OCI-LY1 (cell line): ENCODE measurements at regions not wholly inside any gene's neighbourhood (a gene's known extent, or its start where the extent isn't known, plus 50 kb on each side); places are given as distances from the start of the nearest gene placed in this dataset.

Experiments
- EZH2 ChIP-seq: fragments of 200-600 bp; sonication (generic), shearing (Covaris generic); IDR thresholded peaks from 2 replicates; pipeline ENCODE4 v1.8.0; 2017; ENCODE audit warnings: borderline replicate concordance, mixed run types, mild to moderate bottlenecking, antibody characterized with exemption, low read length, moderate library complexity, mixed read lengths
- TF ChIP-seq, protein P1 (sequence below): fragments of 200-600 bp; sonication (generic), shearing (Covaris generic); IDR thresholded peaks from 2 replicates; pipeline ENCODE4 v1.5.1; 2017; ENCODE audit warnings: mild to moderate bottlenecking, antibody characterized with exemption, low read length, moderate library complexity, mixed read lengths

DNA sequence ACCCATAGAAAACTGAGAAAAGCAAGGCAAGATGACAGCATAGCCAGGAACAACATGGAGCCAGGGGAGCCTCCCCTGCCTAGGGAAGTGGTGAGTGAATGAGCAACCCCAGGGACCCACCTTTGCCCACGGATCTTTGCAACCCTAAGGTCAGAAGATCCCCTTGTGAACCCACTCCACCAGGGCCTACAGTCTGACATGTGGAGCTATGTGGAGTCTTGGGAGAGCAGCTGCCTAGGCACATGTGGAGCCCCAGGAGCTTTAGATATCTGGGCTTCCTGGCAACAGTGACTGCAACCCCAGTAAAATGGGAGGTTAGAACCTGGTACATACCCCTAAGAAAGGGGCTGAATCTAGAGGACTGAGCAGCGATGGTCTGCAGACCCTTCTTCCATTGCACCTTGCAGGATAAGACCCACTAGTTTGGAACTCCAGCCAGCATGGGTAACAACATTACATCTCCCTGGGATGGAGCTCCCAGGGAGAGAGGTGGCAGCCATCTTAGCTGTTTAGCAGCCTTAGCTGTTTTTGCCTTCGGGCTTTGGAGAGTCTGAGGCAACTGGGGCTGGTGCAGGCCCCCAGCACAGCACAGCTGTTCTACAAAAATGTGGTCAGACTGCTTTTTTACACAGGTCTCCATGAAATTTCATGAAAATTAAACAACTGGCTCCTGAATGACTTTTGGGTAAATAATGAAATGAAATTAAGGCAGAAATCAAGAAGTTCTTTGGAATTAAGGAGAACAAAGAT is 104.7 kb upstream of the TRIM2 start:
- TF ChIP-seq, protein P1, sequence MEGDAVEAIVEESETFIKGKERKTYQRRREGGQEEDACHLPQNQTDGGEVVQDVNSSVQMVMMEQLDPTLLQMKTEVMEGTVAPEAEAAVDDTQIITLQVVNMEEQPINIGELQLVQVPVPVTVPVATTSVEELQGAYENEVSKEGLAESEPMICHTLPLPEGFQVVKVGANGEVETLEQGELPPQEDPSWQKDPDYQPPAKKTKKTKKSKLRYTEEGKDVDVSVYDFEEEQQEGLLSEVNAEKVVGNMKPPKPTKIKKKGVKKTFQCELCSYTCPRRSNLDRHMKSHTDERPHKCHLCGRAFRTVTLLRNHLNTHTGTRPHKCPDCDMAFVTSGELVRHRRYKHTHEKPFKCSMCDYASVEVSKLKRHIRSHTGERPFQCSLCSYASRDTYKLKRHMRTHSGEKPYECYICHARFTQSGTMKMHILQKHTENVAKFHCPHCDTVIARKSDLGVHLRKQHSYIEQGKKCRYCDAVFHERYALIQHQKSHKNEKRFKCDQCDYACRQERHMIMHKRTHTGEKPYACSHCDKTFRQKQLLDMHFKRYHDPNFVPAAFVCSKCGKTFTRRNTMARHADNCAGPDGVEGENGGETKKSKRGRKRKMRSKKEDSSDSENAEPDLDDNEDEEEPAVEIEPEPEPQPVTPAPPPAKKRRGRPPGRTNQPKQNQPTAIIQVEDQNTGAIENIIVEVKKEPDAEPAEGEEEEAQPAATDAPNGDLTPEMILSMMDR, result no peak
- no peak for TF ChIP-seq EZH2
